ENCODE measurements at regions not wholly inside any gene's neighbourhood (a gene's known extent, or its start where the extent isn't known, plus 50 kb on each side); places are given as distances from the start of the nearest gene placed in this dataset.
A peak's percentile ranks its signal among the peaks of the same experiment; 100 is the strongest.

DNA sequence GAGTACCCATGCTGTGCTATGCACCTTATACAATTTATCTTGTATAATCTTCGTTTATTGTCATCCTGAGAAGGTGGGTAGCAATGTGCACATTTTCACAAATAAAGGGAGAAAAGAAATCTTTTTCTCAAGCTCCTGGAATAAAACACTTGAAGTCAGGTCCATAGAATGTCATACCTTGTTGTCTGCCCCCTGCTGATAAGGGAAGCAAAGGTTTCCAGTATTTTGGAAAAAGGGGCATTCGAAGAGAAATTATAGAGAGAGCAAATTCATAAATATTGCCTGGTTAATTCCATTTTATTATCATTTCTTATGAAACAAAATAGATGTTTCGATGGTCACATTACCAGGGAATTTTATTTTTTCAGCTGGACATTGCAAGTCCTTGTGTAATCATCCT is 277.8 kb downstream of the RAP2B start:
- peaks cover 44% of the 10 kb centered on the region for H3K4me1 Mint-ChIP-seq (ENCODE audit: low read depth)
- DNase-seq, result no peak
- H3K27me3 Mint-ChIP-seq, result no peaks in the 10 kb centered on the region
- Histone ChIP-seq H3K27me3 (ENCODE audit: control insufficient read depth in 1 of 2, insufficient read depth in 2 of 2, low read length in 2 of 2) (no peaks in the 10 kb centered on the region), H3K4me3 (ENCODE audit: low read length) (no peak overlapping the region), H3K4me1 (ENCODE audit: insufficient read depth, low read length) (no peaks in the 10 kb centered on the region), H3K27ac (ENCODE audit: low read depth in 1 of 2, low read length in 2 of 2) (no peak overlapping the region), H3K9me3 (ENCODE audit: control insufficient read depth in 1 of 2, insufficient read depth in 1 of 2, low read length in 2 of 2) (no peaks in the 10 kb centered on the region), H3K36me3 (ENCODE audit: insufficient read depth, low read length) (no peaks in the 10 kb centered on the region)
- POLR2A ChIA-PET, result no interaction called here
- ATAC-seq (ENCODE audit: poor library complexity), result no peak
- no peak overlapping the region for H3K4me3 Mint-ChIP-seq
- H3K9me3 Mint-ChIP-seq, result no peaks in the 10 kb centered on the region
- intact Hi-C loops (cut with DNase I, micrococcal nuclease), result loop anchor here in 1 of 2 experiments (10.0 kb wide), 1 partner anchor 275 kb away; the partner anchor contains the start of gene RAP2B
- CTCF ChIA-PET, result no interaction called here
- H3K36me3 Mint-ChIP-seq (ENCODE audit: low read depth), result no peaks in the 10 kb centered on the region
- peak; percentile 12 for TF ChIP-seq CTCF (IDR thresholded peaks at IDR 0.05)
- H3K27ac Mint-ChIP-seq, result no peak overlapping the region

GRCh38 chr3:153440311-153440710 is 278.3 kb downstream of the RAP2B start:
- peaks cover 44% of the 10 kb centered on the region for H3K4me1 Mint-ChIP-seq (ENCODE audit: low read depth)
- H3K4me3 Mint-ChIP-seq, result no peak overlapping the region
- ATAC-seq (ENCODE audit: poor library complexity) (no peak), DNase-seq (no peak)
- no peak overlapping the region for H3K27ac Mint-ChIP-seq
- intact Hi-C loops (cut with DNase I, micrococcal nuclease), result loop anchor here in 1 of 2 experiments (10.0 kb wide), 1 partner anchor 276 kb away; the partner anchor contains the start of gene RAP2B
- H3K4me1 ChIP-seq (ENCODE audit: insufficient read depth, low read length), result no peaks in the 10 kb centered on the region
- no peak for TF ChIP-seq CTCF (IDR thresholded peaks at IDR 0.05)
- H3K9me3 ChIP-seq (ENCODE audit: control insufficient read depth in 1 of 2, insufficient read depth in 1 of 2, low read length in 2 of 2), result no peaks in the 10 kb centered on the region
- H3K27me3 ChIP-seq (ENCODE audit: control insufficient read depth in 1 of 2, insufficient read depth in 2 of 2, low read length in 2 of 2), result no peaks in the 10 kb centered on the region
- CTCF ChIA-PET, result no interaction called here
- POLR2A ChIA-PET, result no interaction called here
- no peaks in the 10 kb centered on the region for H3K27me3 Mint-ChIP-seq
- no peaks in the 10 kb centered on the region for H3K36me3 Mint-ChIP-seq (ENCODE audit: low read depth)
- no peaks in the 10 kb centered on the region for H3K9me3 Mint-ChIP-seq
- H3K4me3 ChIP-seq (ENCODE audit: low read length), result no peak overlapping the region
- no peaks in the 10 kb centered on the region for H3K36me3 ChIP-seq (ENCODE audit: insufficient read depth, low read length)
- no peak overlapping the region for H3K27ac ChIP-seq (ENCODE audit: low read depth in 1 of 2, low read length in 2 of 2)

DNA sequence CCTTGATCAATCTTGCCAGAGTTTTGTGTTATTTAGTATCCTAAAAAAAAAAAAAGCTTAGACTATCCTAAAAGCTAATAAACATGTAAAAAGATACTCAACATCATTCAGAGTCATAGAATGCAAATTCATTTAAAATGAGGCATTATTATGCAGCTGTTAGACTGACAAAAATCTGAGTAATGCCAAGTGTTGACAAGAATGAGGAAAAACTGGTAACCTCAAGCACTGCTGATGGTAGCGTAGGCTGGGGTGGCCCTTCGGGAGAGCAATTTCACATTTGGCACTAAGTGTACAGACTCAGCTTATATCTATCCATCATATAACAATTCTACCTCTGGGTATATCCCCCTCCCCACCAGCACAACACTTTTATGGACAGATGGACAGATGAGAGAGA is 280.4 kb downstream of the RAP2B start:
- H3K4me1 ChIP-seq (ENCODE audit: insufficient read depth, low read length), result no peaks in the 10 kb centered on the region
- peaks cover 38% of the 10 kb centered on the region for H3K4me1 Mint-ChIP-seq (ENCODE audit: low read depth)
- ATAC-seq (ENCODE audit: poor library complexity) (no peak), DNase-seq (no peak)
- no peak overlapping the region for H3K27ac ChIP-seq (ENCODE audit: low read depth in 1 of 2, low read length in 2 of 2)
- no peak for TF ChIP-seq CTCF (IDR thresholded peaks at IDR 0.05)
- H3K9me3 ChIP-seq (ENCODE audit: control insufficient read depth in 1 of 2, insufficient read depth in 1 of 2, low read length in 2 of 2), result no peaks in the 10 kb centered on the region
- H3K9me3 Mint-ChIP-seq, result no peaks in the 10 kb centered on the region
- H3K4me3 Mint-ChIP-seq, result no peak overlapping the region
- H3K27me3 Mint-ChIP-seq, result no peaks in the 10 kb centered on the region
- no peak overlapping the region for H3K4me3 ChIP-seq (ENCODE audit: low read length)
- POLR2A ChIA-PET, result interaction anchor here (0.6 kb wide), 1 partner anchor 316 kb away, joined by 3 read pairs; no protein-coding TSS in a partner anchor
- H3K36me3 ChIP-seq (ENCODE audit: insufficient read depth, low read length), result no peaks in the 10 kb centered on the region
- H3K27ac Mint-ChIP-seq, result peak overlapping the region; percentile 40
- H3K27me3 ChIP-seq (ENCODE audit: control insufficient read depth in 1 of 2, insufficient read depth in 2 of 2, low read length in 2 of 2), result no peaks in the 10 kb centered on the region
- CTCF ChIA-PET, result interaction anchor here (0.5 kb wide), 1 partner anchor 221 kb away, joined by 4 read pairs; no protein-coding TSS in a partner anchor
- H3K36me3 Mint-ChIP-seq (ENCODE audit: low read depth), result no peaks in the 10 kb centered on the region
- intact Hi-C loops (cut with DNase I, micrococcal nuclease), result loop anchor here in 1 of 2 experiments (10.0 kb wide), 1 partner anchor 278 kb away; the partner anchor contains the start of gene RAP2B
